Daoy (cell line): ENCODE measurements at regions not wholly inside any gene's neighbourhood (a gene's known extent, or its start where the extent isn't known, plus 50 kb on each side); places are given as distances from the start of the nearest gene placed in this dataset.
"Not testable (repeated sequence)": the region's sequence is repeated elsewhere in the genome, so short reads cannot be mapped to it uniquely, and the experiment has no call there.

ENCODE experiments used
- DNase-seq: peaks from one replicate; pipeline ENCODE4 v3.0.0-alpha.2; 2015; ENCODE audit warnings: low read depth

- no peak for DNase-seq
These were observed 56.7 kb upstream of the OSMR start for GRCh38 chr5:38789134-38789533.

GRCh38 chr5:38789777-38790176 is 56.0 kb upstream of the OSMR start:
- no peak for DNase-seq

GRCh38 chr5:38790268-38790667 is 55.5 kb upstream of the OSMR start:
- DNase-seq = no peak

DNA sequence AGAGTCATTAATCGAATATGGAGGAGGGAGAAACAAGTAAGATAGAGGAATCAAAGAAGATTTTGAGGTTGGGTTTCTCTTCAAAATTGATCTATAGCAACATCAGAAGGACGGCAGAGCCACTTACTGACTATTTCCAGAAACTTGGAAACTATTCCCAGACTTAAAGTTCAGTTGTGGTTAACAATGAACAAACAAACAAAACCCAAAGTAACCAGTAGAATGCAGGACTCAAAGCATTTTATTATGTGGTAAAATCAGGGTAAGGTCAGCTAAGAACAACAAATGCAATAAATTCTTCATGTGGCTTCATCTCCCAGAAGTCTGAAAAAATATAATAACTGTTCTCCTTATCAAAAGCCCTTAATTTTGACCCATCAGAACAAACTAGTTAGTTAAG is 54.9 kb upstream of the OSMR start:
- DNase-seq = no peak

- DNase-seq = no peak
These were observed 52.7 kb upstream of the OSMR start for GRCh38 chr5:38793099-38793498.

- DNase-seq = not testable (repeated sequence)
These were observed 51.8 kb upstream of the OSMR start for GRCh38 chr5:38794037-38794436.

GRCh38 chr5:38794986-38795385 is 50.8 kb upstream of the OSMR start:
- no peak for DNase-seq

GRCh38 chr5:38795986-38796741 is 49.6 kb upstream of the OSMR start:
- no peak for DNase-seq
